ENCODE measurements at regions not wholly inside any gene's neighbourhood (a gene's known extent, or its start where the extent isn't known, plus 50 kb on each side); places are given as distances from the start of the nearest gene placed in this dataset.

GRCh38 chr16:48870141-48870540 lies 260.2 kb upstream of the N4BP1 start:
- Histone ChIP-seq H3K27ac (ENCODE audit: low read depth, low read length) (no peak overlapping the region), H3K9ac (ENCODE audit: low read length) (no peak overlapping the region), H4K20me1 (ENCODE audit: insufficient read depth) (no peaks in the 10 kb centered on the region), H2AFZ (ENCODE audit: low read depth, low read length, poor library complexity, severe bottlenecking) (no peak overlapping the region), H3K4me1 (ENCODE audit: control insufficient read depth in 1 of 2, insufficient read depth in 2 of 2, low read length in 2 of 2) (no peaks in the 10 kb centered on the region), H3K4me3 (replicated peaks in 1 of 2; ENCODE audit: low read depth in 1 of 2, low read length in 2 of 2) (no peak overlapping the region), H3K9me3 (ENCODE audit: control insufficient read depth in 1 of 2, insufficient read depth in 1 of 2, low read depth in 1 of 2, low read length in 2 of 2) (no peaks in the 10 kb centered on the region), H3K27me3 (ENCODE audit: insufficient read depth, low read length) (peaks cover 17% of the 10 kb centered on the region), H3K79me2 (ENCODE audit: insufficient read depth, low read length) (no peaks in the 10 kb centered on the region), H3K9me2 (ENCODE audit: insufficient read depth) (no peaks in the 10 kb centered on the region), H3K4me2 (ENCODE audit: low read length) (no peak overlapping the region), H3K36me3 (ENCODE audit: control insufficient read depth in 1 of 2, insufficient read depth in 2 of 2, low read length in 2 of 2) (no peaks in the 10 kb centered on the region)
- ChIA-PET RAD21 (ENCODE audit: low non-redundant PET in 1 of 2, low total read pairs in 2 of 2, uncharacterized antibody in 2 of 2, unreplicated experiment in 2 of 2) (no interaction called here), CTCF (no interaction called here), POLR2A (no interaction called here)
- TF ChIP-seq EZH2phosphoT487 (IDR thresholded peaks at IDR 0.05; ENCODE audit: borderline replicate concordance), result no peak
- no peak for TF ChIP-seq CEBPB (IDR thresholded peaks at IDR 0.05; ENCODE audit: low read depth)
- no peak for TF ChIP-seq POLR2A (IDR thresholded peaks at IDR 0.05; ENCODE audit: borderline replicate concordance, extremely low read depth, insufficient read depth, insufficient read length)
- no peak for TF ChIP-seq ELF1 (IDR thresholded peaks at IDR 0.05; ENCODE audit: borderline replicate concordance, low read depth)
- no peak for TF ChIP-seq EGR1 (IDR thresholded peaks at IDR 0.05; ENCODE audit: low read depth)
- no peak for TF ChIP-seq CTCF (IDR thresholded peaks at IDR 0.05 in 2 of 3, conservative IDR thresholded peaks at IDR 0.05 in 1 of 3; ENCODE audit: borderline replicate concordance in 1 of 3, insufficient read depth in 1 of 3, low read depth in 2 of 3, low read length in 2 of 3)
- no peak for TF ChIP-seq EZH2 (IDR thresholded peaks at IDR 0.05)
- no peak for TF ChIP-seq JUND (IDR thresholded peaks at IDR 0.05)
- no peak for TF ChIP-seq POLR2AphosphoS5 (IDR thresholded peaks at IDR 0.05; ENCODE audit: low read depth, low read length)
- no peak for TF ChIP-seq ATF3 (IDR thresholded peaks at IDR 0.05)
- intact Hi-C loops (cut with micrococcal nuclease), result no loop called here
- ATAC-seq (no peak), DNase-seq (ENCODE audit: low read depth, low spot score) (no peak)
- BruUV-seq (replicated peaks), result no TSS peak

GRCh38 chr16:48865520-48865919 lies 255.5 kb upstream of the N4BP1 start:
- peaks cover 0 to 4% of the 10 kb centered on the region in 2 experiments; a peak in 1 of 4 replicates for H3K4me1 ChIP-seq (ENCODE audit: control insufficient read depth in 1 of 2, insufficient read depth in 2 of 2, low read length in 2 of 2)

More at GRCh38 chr16:48865520-48865919, 255.5 kb upstream of the N4BP1 start:
- H3K9ac ChIP-seq (ENCODE audit: low read length), result no peak overlapping the region
- intact Hi-C loops (cut with micrococcal nuclease), result loop anchor here (10.0 kb wide), 1 partner anchor 389 kb away; no protein-coding TSS in a partner anchor
- ChIA-PET POLR2A (no interaction called here), CTCF (no interaction called here), RAD21 (ENCODE audit: low non-redundant PET in 1 of 2, low total read pairs in 2 of 2, uncharacterized antibody in 2 of 2, unreplicated experiment in 2 of 2) (no interaction called here)
- no TSS peak for BruUV-seq (replicated peaks)
- no peak overlapping the region for H2AFZ ChIP-seq (ENCODE audit: low read depth, low read length, poor library complexity, severe bottlenecking)
- no peaks in the 10 kb centered on the region for H3K79me2 ChIP-seq (ENCODE audit: insufficient read depth, low read length)
- no peaks in the 10 kb centered on the region for H3K9me2 ChIP-seq (ENCODE audit: insufficient read depth)
- DNase-seq (ENCODE audit: low read depth, low spot score) (no peak), ATAC-seq (no peak)
- H3K36me3 ChIP-seq (ENCODE audit: control insufficient read depth in 1 of 2, insufficient read depth in 2 of 2, low read length in 2 of 2), result no peaks in the 10 kb centered on the region
- H3K9me3 ChIP-seq (ENCODE audit: control insufficient read depth in 1 of 2, insufficient read depth in 1 of 2, low read depth in 1 of 2, low read length in 2 of 2), result no peaks in the 10 kb centered on the region
- H3K4me2 ChIP-seq (ENCODE audit: low read length), result no peak overlapping the region
- no peaks in the 10 kb centered on the region for H4K20me1 ChIP-seq (ENCODE audit: insufficient read depth)
- H3K4me3 ChIP-seq (replicated peaks in 1 of 2; ENCODE audit: low read depth in 1 of 2, low read length in 2 of 2), result no peak overlapping the region
- no peak overlapping the region for H3K27ac ChIP-seq (ENCODE audit: low read depth, low read length)
- H3K27me3 ChIP-seq (ENCODE audit: insufficient read depth, low read length), result peaks cover 9% of the 10 kb centered on the region
- no peak for TF ChIP-seq CTCF (IDR thresholded peaks at IDR 0.05 in 2 of 3, conservative IDR thresholded peaks at IDR 0.05 in 1 of 3; ENCODE audit: borderline replicate concordance in 1 of 3, insufficient read depth in 1 of 3, low read depth in 2 of 3, low read length in 2 of 3)
- no peak for TF ChIP-seq YY1 (IDR thresholded peaks at IDR 0.05; ENCODE audit: extremely low read depth, insufficient replicate concordance, low read depth, low read length)
- no peak for TF ChIP-seq ZBTB33 (IDR thresholded peaks at IDR 0.05; ENCODE audit: extremely low read depth, insufficient replicate concordance, low read length)
- TF ChIP-seq CBX3 (IDR thresholded peaks at IDR 0.05; ENCODE audit: low read depth), result no peak
